H9 (cell line): ENCODE measurements at regions not wholly inside any gene's neighbourhood (a gene's known extent, or its start where the extent isn't known, plus 50 kb on each side); places are given as distances from the start of the nearest gene placed in this dataset.

Experiments
- DNase-seq: peaks from one replicate; pipeline ENCODE4 v3.0.0-alpha.2; 2017
- H2AFZ ChIP-seq: one replicate; pipeline ENCODE4 v1.6.1; 2013; ENCODE audit warnings: mild to moderate bottlenecking, low read length, control low read depth, moderate library complexity
- H2AK5ac ChIP-seq: 2 replicates; pipeline ENCODE4 v1.6.1; 2013; ENCODE audit warnings: low read length, control low read depth, mixed read lengths; ENCODE audit not compliant: insufficient read length
- H2BK120ac ChIP-seq: one replicate; pipeline ENCODE4 v1.6.1; 2013; ENCODE audit warnings: low read depth, mild to moderate bottlenecking, low read length, control low read depth, inconsistent platforms; ENCODE audit not compliant: poor library complexity, severe bottlenecking
- H2BK12ac ChIP-seq: 2 replicates; pipeline ENCODE4 v1.6.1; 2013; ENCODE audit warnings: low read length, control low read depth, mixed read lengths, low read depth; ENCODE audit not compliant: insufficient read length
- H2BK15ac ChIP-seq: 2 replicates; pipeline ENCODE4 v1.6.1; 2013; ENCODE audit warnings: low read depth, low read length, control low read depth
- H2BK20ac ChIP-seq: one replicate; pipeline ENCODE4 v1.6.1; 2013; ENCODE audit warnings: low read depth, mild to moderate bottlenecking, low read length, control low read depth, inconsistent platforms; ENCODE audit not compliant: poor library complexity, severe bottlenecking
- H2BK5ac ChIP-seq: 2 replicates; pipeline ENCODE4 v1.6.1; 2013; ENCODE audit warnings: low read length, control low read depth, mixed read lengths; ENCODE audit not compliant: insufficient read length
- H3K14ac ChIP-seq: 2 replicates; pipeline ENCODE4 v1.6.1; 2013; ENCODE audit warnings: low read length, control low read depth; ENCODE audit not compliant: insufficient read depth
- H3K18ac ChIP-seq: 2 replicates; pipeline ENCODE4 v1.6.1; 2013; ENCODE audit warnings: low read depth, mild to moderate bottlenecking, mixed read lengths, low read length, control low read depth; ENCODE audit not compliant: insufficient read length
- H3K23ac ChIP-seq: 2 replicates; pipeline ENCODE4 v1.6.1; 2013; ENCODE audit warnings: low read length, control low read depth, mixed read lengths, low read depth; ENCODE audit not compliant: insufficient read length
- H3K23me2 ChIP-seq: 2 replicates; pipeline ENCODE4 v1.6.1; 2013; ENCODE audit warnings: low read depth, mild to moderate bottlenecking, mixed read lengths, low read length, control low read depth; ENCODE audit not compliant: insufficient read length, poor library complexity, severe bottlenecking
- H3K27ac ChIP-seq: 2 replicates; pipeline ENCODE4 v1.5.1; 2013; ENCODE audit warnings: low read length, control low read depth, mixed read lengths, low read depth; ENCODE audit not compliant: insufficient read length
- H3K27me3 ChIP-seq: 2 replicates; pipeline ENCODE4 v1.6.1; 2013; ENCODE audit warnings: low read length, control low read depth, inconsistent platforms; ENCODE audit not compliant: insufficient read depth
- H3K4ac ChIP-seq: 2 replicates; pipeline ENCODE4 v1.6.1; 2013; ENCODE audit warnings: low read depth, mild to moderate bottlenecking, control low read depth, inconsistent platforms, low read length, moderate library complexity
- H3K4me1 ChIP-seq: 2 replicates; pipeline ENCODE4 v1.6.1; 2013; ENCODE audit warnings: low read length, control low read depth, inconsistent platforms; ENCODE audit not compliant: insufficient read depth
- H3K4me2 ChIP-seq: 2 replicates; pipeline ENCODE4 v1.6.1; 2013; ENCODE audit warnings: low read length, control low read depth, mixed read lengths; ENCODE audit not compliant: insufficient read length, insufficient read depth
- H3K56ac ChIP-seq: 2 replicates; pipeline ENCODE4 v1.6.1; 2013; ENCODE audit warnings: low read depth, mild to moderate bottlenecking, mixed read lengths, low read length, control low read depth; ENCODE audit not compliant: insufficient read length
- H3K79me1 ChIP-seq: 2 replicates; pipeline ENCODE4 v1.6.1; 2013; ENCODE audit warnings: low read depth, mild to moderate bottlenecking, moderate library complexity, low read length, control low read depth, inconsistent platforms; ENCODE audit not compliant: insufficient read depth, poor library complexity, severe bottlenecking
- H3K79me2 ChIP-seq: 2 replicates; pipeline ENCODE4 v1.6.1; 2013; ENCODE audit warnings: low read length, control low read depth, inconsistent platforms; ENCODE audit not compliant: insufficient read depth
- H3K9ac ChIP-seq: 2 replicates; pipeline ENCODE4 v1.6.1; 2013; ENCODE audit warnings: low read length, control low read depth, mixed read lengths; ENCODE audit not compliant: insufficient read length; ENCODE audit errors: extremely low read depth
- H3K9me3 ChIP-seq: one replicate; pipeline ENCODE4 v1.6.1; 2013; ENCODE audit warnings: low read depth, low read length, inconsistent platforms; ENCODE audit not compliant: control insufficient read depth
- H3T11ph ChIP-seq: one replicate; pipeline ENCODE4 v1.6.1; 2013; ENCODE audit warnings: mild to moderate bottlenecking, low read length, control low read depth, inconsistent platforms
- H4K20me1 ChIP-seq: one replicate; pipeline ENCODE4 v1.6.1; 2013; ENCODE audit not compliant: control insufficient read depth, insufficient read length, insufficient read depth
- H4K5ac ChIP-seq: 2 replicates; pipeline ENCODE4 v1.6.1; 2013; ENCODE audit warnings: low read depth, mild to moderate bottlenecking, mixed read lengths, low read length, control low read depth; ENCODE audit not compliant: insufficient read length
- H4K8ac ChIP-seq: replicated peaks from 2 replicates; pipeline ENCODE4 v1.6.1; 2013; ENCODE audit warnings: low read length, control low read depth, mixed read lengths, low read depth; ENCODE audit not compliant: insufficient read length
- H4K91ac ChIP-seq: 2 replicates; pipeline ENCODE4 v1.6.1; 2013; ENCODE audit warnings: low read depth, mild to moderate bottlenecking, moderate library complexity, mixed read lengths, low read length, control low read depth; ENCODE audit not compliant: insufficient read length
- H3K27ac Mint-ChIP-seq, 3 experiments: 2 replicates in 2 of 3; 3 replicates in 1 of 3; pipeline ENCODE4 v1.8.0; 2020 to 2021; ENCODE audit warnings: mixed read lengths in 3 of 3, mild to moderate bottlenecking in 1 of 3, moderate library complexity in 1 of 3
- H3K27me3 Mint-ChIP-seq: 2 replicates; pipeline ENCODE4 v1.8.0; 2021; ENCODE audit warnings: low read depth, mild to moderate bottlenecking, moderate library complexity, mixed read lengths
- H3K36me3 Mint-ChIP-seq, 3 experiments: 2 replicates in 2 of 3; 3 replicates in 1 of 3; pipeline ENCODE4 v1.8.0; 2020 to 2021; ENCODE audit warnings: low read depth in 3 of 3, mixed read lengths in 3 of 3; ENCODE audit not compliant: insufficient read depth in 1 of 3
- H3K4me1 Mint-ChIP-seq, 2 experiments: 2 replicates each; pipeline ENCODE4 v1.8.0; 2020; ENCODE audit warnings: mixed read lengths in 2 of 2
- H3K4me3 Mint-ChIP-seq, 2 experiments: 2 replicates in 1 of 2; 3 replicates in 1 of 2; pipeline ENCODE4 v1.8.0; 2020 to 2021; ENCODE audit warnings: mild to moderate bottlenecking in 2 of 2, mixed read lengths in 2 of 2, moderate library complexity in 1 of 2
- H3K9me3 Mint-ChIP-seq, 2 experiments: 2 replicates in 1 of 2; 3 replicates in 1 of 2; pipeline ENCODE4 v1.8.0; 2020; ENCODE audit warnings: mild to moderate bottlenecking in 2 of 2, mixed read lengths in 2 of 2, moderate library complexity in 1 of 2
- CTCF ChIP-seq: fragments of 200-600 bp; sonication (generic); conservative IDR thresholded peaks from 3 replicates; pipeline ENCODE4 v1.8.0; 2021; ENCODE audit warnings: antibody characterized with exemption, mild to moderate bottlenecking
- WGBS: extraction: QIAGEN DNeasy Blood & Tissue Kit; methylation state at CpG from one replicate; pipeline ENCODE4 v1.1.7; 2013; ENCODE audit warnings: missing lambda C conversion rate, low lambda C conversion rate, mixed read lengths; ENCODE audit not compliant: insufficient read length; ENCODE audit errors: extremely low coverage; 5-methylcytosine and 5-hydroxymethylcytosine counted together

GRCh38 chr14:84760489-84761126, 769.3 kb upstream of the FLRT2 start:
- DNase-seq = no peak
- H3T11ph ChIP-seq = no peak overlapping the region
- no peak overlapping the region for H3K4me3 Mint-ChIP-seq
- H3K23me2 ChIP-seq = no peaks in the 10 kb centered on the region
- no peak overlapping the region for H3K56ac ChIP-seq
- H3K4me2 ChIP-seq = no peak overlapping the region
- H2AK5ac ChIP-seq = no peak overlapping the region
- H3K27me3 ChIP-seq = no peaks in the 10 kb centered on the region
- H4K91ac ChIP-seq = no peak overlapping the region
- H3K14ac ChIP-seq = no peak overlapping the region
- no peak overlapping the region for H4K8ac ChIP-seq
- peaks cover 8 to 9% of the 10 kb centered on the region in 2 experiments; a peak in 4 of 5 replicates for H3K9me3 Mint-ChIP-seq
- no peak overlapping the region for H3K18ac ChIP-seq
- no peak overlapping the region for H3K27ac ChIP-seq
- H3K79me2 ChIP-seq = no peaks in the 10 kb centered on the region
- H2BK20ac ChIP-seq = no peak overlapping the region
- H3K4ac ChIP-seq = no peak overlapping the region
- no peak overlapping the region for H2BK120ac ChIP-seq
- no peak overlapping the region for H2BK12ac ChIP-seq
- H3K9me3 ChIP-seq = peaks cover 4% of the 10 kb centered on the region
- H3K27ac Mint-ChIP-seq = no peak overlapping the region
- no peak overlapping the region for H3K23ac ChIP-seq
- no peaks in the 10 kb centered on the region for H3K4me1 ChIP-seq
- H3K4me1 Mint-ChIP-seq = no peaks in the 10 kb centered on the region
- H2BK15ac ChIP-seq = no peak overlapping the region
- peaks cover 2 to 12% (median 5%) of the 10 kb centered on the region in 3 experiments; a peak in 5 of 7 replicates for H3K36me3 Mint-ChIP-seq
- H4K20me1 ChIP-seq = no peaks in the 10 kb centered on the region
- no peak overlapping the region for H2AFZ ChIP-seq
- H3K27me3 Mint-ChIP-seq = no peaks in the 10 kb centered on the region
- no peak overlapping the region for H4K5ac ChIP-seq
- no peak for TF ChIP-seq CTCF
- no peak overlapping the region for H2BK5ac ChIP-seq
- WGBS = no CpG with 5 or more reads among the region's 5 CpGs
- no peaks in the 10 kb centered on the region for H3K79me1 ChIP-seq
- H3K9ac ChIP-seq = no peak overlapping the region
